Stimulated activated CD4-positive, alpha-beta T cell treated with anti-CD3 and anti-CD28 coated beads, Interleukin-1b, Interleukin-23, amount 100 ng/mL, for 1 hour (primary cell): ENCODE measurements at regions not wholly inside any gene's neighbourhood (a gene's known extent, or its start where the extent isn't known, plus 50 kb on each side); places are given as distances from the start of the nearest gene placed in this dataset.
A peak's percentile ranks its signal among the peaks of the same experiment; 100 is the strongest.
"Not testable (repeated sequence)": the region's sequence is repeated elsewhere in the genome, so short reads cannot be mapped to it uniquely, and the experiment has no call there.

Experiments
- DNase-seq, 2 donors: peaks; one replicate each; pipeline ENCODE4 v3.0.0-alpha.2; 2020; ENCODE audit warnings: low read depth in 2 of 2

GRCh38 chr12:13924286-13924685 is 57.1 kb downstream of the GRIN2B start:
- no peak for DNase-seq

DNA sequence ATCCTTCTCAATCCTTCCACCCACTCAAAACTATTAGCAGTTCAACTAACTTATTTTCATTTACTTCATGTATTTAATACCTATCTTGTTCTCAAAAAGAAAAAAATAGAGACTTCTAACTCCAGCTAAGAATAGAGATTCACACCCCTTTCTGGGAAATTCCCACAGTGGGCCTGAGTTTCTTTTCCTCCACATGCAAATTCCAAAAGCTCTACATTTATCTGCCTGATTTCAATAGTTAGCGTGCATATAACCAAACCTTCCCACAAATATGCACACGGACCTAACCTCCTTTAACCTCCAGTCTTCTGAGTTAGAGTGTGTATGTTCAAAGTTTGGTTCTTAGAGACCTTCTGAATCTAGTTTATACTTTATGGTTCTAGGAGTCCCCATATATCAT is 62.5 kb downstream of the GRIN2B start:
- DNase-seq = no peak

DNA sequence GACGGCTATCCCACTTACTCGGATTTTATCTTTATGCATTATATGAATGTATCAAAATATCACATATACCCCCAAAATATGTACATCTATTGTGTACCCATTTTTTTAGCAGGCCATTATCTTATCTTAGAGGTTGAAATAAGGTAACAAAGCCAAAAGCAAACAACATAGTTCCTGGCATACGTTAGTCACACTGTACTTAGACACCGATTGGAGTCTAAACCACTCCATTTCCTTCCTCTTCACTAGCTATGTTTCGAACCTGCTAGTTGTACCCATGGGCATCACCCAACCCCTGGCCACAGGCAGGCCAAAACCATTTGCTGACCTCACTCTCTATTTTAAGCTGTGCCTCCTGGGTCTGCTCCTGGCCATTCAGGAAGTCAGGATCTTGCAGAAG is 66.3 kb downstream of the GRIN2B start:
- DNase-seq = no peak

GRCh38 chr12:13913371-13913770 is 68.0 kb downstream of the GRIN2B start:
- DNase-seq = no peak

DNA sequence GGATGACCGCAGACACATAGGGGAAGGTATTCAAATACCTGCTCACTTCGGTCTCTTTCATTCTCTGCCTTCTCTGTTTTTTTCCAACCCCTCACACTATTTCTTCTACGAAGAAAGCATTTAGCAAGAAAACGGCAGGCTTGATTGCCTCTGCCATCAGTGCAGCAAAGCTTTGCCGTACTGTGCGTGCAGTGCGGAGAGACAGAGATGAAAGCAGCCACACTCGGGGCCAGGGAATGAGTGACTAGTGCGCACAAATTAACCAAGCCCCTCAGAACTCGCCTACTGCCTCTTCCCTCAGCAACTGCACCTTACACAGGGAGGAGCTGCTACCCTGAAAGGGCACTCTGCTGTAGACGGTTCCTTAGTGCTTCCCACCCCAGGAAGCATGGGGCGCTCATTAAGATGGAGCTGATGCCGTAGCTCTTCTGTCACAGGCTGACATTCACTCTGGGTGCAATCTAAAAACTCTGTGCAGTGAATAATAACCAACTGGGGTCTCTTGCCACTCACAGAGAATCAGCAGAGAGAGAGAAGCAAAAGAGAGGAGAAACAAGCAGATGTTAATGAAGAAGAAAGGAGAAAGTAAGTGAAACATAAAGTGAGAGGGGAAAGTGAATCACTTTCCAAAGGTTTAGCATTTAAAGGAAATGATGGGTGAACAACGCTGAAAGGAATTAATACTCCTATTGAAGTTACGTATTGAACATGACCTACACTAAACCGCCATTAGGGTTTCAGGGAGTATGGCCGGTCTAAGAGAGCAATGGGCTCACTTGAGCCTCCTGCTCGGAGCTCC is 69.4 kb downstream of the GRIN2B start:
- DNase-seq = no peak

GRCh38 chr12:13905794-13906193 is 75.6 kb downstream of the GRIN2B start:
- DNase-seq = no peak

DNA sequence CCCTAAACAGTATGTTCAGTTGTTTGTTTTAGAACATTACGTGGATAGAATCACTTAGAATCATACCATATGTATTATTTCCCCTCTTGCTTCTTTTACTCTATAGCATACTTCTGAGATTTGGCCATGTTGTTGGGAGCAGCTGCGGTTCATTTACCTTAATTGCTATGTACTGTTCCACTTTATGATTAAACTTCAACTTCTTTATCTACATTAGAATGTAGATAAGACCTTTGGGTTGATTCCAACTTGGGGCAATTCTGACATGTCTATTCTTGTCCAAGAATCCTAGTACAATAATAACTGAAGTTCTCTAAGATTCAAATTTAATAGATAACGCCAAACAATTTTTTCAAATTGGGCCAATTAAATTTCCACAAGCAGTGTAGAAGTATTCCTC is 80.7 kb downstream of the GRIN2B start:
- no peak for DNase-seq

DNA sequence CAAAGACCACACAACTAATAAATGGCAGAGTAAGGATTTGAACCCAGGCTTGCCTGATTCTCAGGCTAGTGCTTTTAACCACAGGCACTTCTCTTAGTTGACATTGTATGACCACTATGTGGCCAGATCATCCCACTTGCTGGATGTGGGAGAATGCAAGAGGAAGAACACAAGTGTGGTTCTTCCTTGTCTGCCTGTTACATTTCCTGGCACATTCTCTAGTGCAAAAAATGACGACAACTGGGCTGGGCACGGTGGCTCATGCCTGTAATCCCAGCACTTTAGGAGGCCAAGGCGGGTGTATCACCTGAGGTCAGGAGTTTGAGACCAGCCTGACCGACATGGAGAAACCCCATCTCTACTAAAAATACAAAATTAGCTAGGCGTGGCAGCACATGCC is 83.0 kb downstream of the GRIN2B start:
- not testable (repeated sequence) for DNase-seq

DNA sequence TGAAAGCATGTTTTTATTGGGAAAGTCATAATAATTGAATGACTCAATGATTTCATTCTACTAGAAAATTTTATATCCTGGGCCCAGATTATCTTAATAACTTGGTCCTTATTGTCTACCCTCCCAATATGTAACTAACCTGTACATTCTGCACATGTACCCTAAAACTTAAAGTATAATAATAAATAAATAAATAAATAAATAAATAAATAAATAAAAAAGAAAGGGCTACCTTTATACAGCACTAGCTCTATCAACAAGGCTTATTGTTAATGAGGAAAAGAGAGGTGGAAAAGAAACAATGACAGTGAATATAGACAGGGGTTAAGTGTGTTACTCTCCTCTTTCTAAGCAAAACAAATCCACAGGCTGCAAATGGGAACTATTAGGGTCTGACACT is 83.6 kb downstream of the GRIN2B start:
- no peak for DNase-seq

DNA sequence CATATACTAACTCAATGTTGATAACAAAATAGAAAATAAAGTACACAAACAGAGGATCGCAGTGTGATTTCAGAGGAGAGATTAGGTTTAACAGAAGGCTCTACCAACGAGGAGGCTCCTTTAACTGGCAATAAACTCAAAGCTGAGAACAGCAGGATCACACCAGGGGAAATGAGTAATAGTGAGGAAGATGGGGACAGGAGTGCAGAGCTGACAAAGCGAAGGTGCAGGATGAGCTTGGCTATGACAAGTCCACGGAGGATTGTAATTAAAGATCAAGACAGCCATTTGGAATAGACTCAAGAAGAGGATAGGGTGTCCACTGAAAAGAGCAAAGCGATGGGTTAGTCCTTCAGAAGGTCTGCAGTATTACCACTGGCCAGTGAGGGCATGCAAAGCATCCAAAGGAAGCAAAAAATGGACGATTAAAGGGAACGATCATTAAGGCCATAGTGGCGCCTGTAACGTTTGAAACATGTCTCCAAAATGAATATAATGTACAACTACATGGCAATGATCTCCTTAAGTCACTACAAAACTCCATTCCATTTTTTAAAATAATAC is 85.3 kb downstream of the GRIN2B start:
- no peak for DNase-seq

DNA sequence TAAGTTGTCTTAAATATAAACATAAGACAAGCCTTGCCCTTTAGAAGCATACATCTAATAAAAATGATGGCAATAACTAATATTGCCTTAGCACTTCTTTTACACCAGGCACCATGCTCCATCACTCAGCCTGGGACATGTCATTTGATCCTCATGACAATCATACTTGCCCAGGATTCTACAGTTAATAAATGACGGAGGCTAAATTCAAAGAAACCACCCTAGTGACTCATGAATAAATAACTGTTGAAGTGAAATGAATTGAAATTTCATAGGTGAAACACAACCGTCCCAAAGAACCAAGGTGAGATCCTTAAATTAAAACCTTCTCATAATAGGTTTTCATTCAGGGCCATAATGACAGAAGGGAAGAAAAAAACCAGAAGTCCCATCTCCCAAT is 89.5 kb downstream of the GRIN2B start:
- DNase-seq = no peak

DNA sequence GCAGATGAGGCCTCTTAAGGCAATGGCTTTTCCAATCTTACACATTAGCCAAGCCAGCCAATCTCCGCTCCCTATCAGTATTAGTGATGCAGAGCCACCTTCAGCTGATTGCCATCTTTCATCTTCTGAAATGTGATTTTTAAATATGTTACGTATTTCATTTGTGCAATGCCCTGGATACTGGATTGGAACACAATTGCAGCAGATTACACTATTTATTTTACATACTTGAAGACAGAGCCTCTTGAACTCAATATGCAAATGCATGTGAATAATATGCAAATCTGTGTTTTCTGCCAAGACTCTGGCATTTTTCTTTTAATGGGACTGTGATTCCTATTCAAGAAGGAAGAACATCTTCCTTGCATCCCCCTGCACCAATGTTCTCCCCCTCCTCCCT is 90.5 kb downstream of the GRIN2B start:
- DNase-seq = no peak

- DNase-seq = no peak
Observed at GRCh38 chr12:13887779-13888388, 93.5 kb downstream of the GRIN2B start.

- no peak for DNase-seq
Observed at GRCh38 chr12:13882176-13882575, 99.2 kb downstream of the GRIN2B start.

DNA sequence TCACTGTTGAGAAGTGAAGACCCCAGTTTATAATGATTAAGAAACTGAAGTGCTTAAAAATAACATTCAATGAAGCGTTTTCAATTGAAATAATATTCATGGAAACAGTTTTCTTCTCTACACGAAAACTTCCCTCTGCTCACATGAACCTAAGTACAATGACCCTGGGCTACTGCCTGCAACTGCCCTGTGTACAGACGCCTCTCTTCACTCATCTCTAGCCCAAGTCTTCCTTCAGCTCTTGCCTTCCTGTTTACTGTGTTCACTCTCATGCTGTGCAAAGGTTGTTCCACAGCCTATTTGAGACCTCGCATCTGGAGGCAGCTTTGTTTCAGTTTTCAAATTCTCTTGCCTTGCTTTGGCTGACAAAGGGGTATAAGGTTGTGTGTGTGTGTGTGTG is 100.8 kb downstream of the GRIN2B start:
- no peak for DNase-seq

- no peak for DNase-seq
Observed at GRCh38 chr12:13875744-13876143, 105.7 kb downstream of the GRIN2B start.

DNA sequence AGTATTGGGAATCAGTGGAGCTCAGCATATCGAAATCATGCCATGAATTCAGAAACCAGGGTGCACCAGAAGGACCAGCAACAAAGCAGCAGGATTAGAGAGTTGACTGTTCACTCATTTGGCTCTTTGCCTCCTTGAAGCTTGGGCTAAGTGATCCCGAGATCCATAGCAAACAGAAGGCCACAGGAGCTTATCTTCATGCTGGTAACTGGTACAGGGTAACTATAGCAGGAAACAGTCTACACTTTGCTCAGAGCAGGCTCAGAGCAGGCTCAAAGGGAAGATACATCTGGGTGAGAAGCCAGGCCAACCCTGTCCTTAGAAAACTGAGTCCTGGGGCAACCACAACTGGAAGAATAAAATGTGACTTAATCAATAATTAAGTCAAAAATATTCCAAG is 111.1 kb downstream of the GRIN2B start:
- DNase-seq = no peak

- peak in 1 of 2 donors; percentile 34 for DNase-seq
Observed at GRCh38 chr12:13864081-13864673, 117.2 kb downstream of the GRIN2B start.

DNA sequence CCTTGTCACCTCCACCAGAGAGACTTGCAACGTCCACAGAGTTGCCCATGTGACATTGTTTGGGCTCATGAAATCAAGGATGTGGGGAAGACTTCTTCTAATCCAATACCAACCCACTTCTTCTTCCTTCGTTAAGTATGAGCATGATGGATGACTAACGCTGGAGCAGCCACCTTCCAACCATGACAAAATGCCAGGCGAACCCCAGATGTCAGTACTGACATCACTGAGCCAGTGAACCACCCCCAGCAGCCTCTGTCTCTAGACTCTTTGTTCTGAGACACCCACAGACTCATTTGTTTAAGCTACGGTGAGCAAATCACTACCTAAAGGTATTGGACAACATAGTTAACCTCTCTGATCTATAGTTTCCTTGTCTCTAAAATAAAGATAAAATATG is 123.7 kb downstream of the GRIN2B start:
- no peak for DNase-seq

GRCh38 chr12:13853471-13853870 is 127.9 kb downstream of the GRIN2B start:
- DNase-seq = no peak

GRCh38 chr12:13851828-13852227 is 129.6 kb downstream of the GRIN2B start:
- no peak for DNase-seq

- no peak for DNase-seq
Observed at GRCh38 chr12:13849456-13849855, 131.9 kb downstream of the GRIN2B start.

DNA sequence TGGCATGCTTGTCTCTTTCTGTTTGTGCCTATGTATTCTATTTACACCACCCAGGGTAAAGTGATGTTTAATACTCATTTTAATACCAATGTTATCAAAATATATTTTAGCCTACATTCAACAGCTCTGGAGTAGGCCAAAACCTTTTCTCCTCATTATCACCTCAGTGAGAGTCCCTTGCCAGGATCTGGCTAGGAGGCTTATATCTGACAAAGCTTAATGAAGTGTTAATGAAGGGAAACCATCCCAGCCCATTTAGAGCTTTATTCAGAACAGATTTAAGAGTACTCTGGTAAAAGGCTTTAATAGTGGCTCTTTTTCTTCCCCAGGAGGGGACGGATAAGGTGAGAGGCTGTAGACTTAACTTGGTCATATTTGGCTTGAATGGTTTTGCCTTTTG is 137.6 kb downstream of the GRIN2B start:
- no peak for DNase-seq
